Stimulated activated naive B cell treated with anti-CD40 and anti-IgM and Interleukin-4, amounts not matched to agents 10 μg/mL and 1 μg/mL and 100 μg/mL, for 72 hours (primary cell): ENCODE measurements at regions not wholly inside any gene's neighbourhood (a gene's known extent, or its start where the extent isn't known, plus 50 kb on each side); places are given as distances from the start of the nearest gene placed in this dataset.

Experiments
- ATAC-seq, 2 donors: fragments of 150-1000 bp; cut with Tn5 transposase; replicated peaks; 2 replicates each; pipeline ENCODE4 v1.10.0; 2021; ENCODE audit warnings: moderate library complexity in 1 of 2
- DNase-seq: peaks from one replicate; pipeline ENCODE4 v3.0.0; 2021
- H3K27ac Mint-ChIP-seq: one replicate; pipeline ENCODE4 v1.8.0; 2022; ENCODE audit warnings: mild to moderate bottlenecking, mixed read lengths
- H3K27me3 Mint-ChIP-seq, 2 donors: one replicate each; pipeline ENCODE4 v1.8.0; 2022; ENCODE audit warnings: mixed read lengths in 2 of 2
- H3K36me3 Mint-ChIP-seq, 2 donors: one replicate each; pipeline ENCODE4 v1.8.0; 2022; ENCODE audit warnings: mixed read lengths in 2 of 2, mild to moderate bottlenecking in 1 of 2
- H3K4me1 Mint-ChIP-seq, 2 donors: one replicate each; pipeline ENCODE4 v1.8.0; 2022; ENCODE audit warnings: mixed read lengths in 2 of 2, mild to moderate bottlenecking in 1 of 2
- H3K4me3 Mint-ChIP-seq, 2 donors: one replicate each; pipeline ENCODE4 v1.8.0; 2022; ENCODE audit warnings: mild to moderate bottlenecking in 2 of 2, mixed read lengths in 2 of 2, moderate library complexity in 1 of 2
- H3K9me3 Mint-ChIP-seq, 2 donors: one replicate each; pipeline ENCODE4 v1.8.0; 2022; ENCODE audit warnings: mixed read lengths in 2 of 2, mild to moderate bottlenecking in 1 of 2

- Mint-ChIP-seq H3K36me3 (no peaks in the 10 kb centered on the region), H3K27me3 (peaks cover 0 to 2% of the 10 kb centered on the region in 2 donors), H3K4me1 (peaks cover 1 to 5% of the 10 kb centered on the region in 2 donors), H3K9me3 (peaks cover 0 to 4% of the 10 kb centered on the region in 2 donors), H3K27ac (no peak overlapping the region), H3K4me3 (no peak overlapping the region)
- ATAC-seq (no peak), DNase-seq (no peak)
These were observed 183.5 kb downstream of the KCNJ2 start for GRCh38 chr17:70352834-70353233.

GRCh38 chr17:70353408-70354092 lies 184.2 kb downstream of the KCNJ2 start:
- Mint-ChIP-seq H3K9me3 (peaks cover 0 to 4% of the 10 kb centered on the region in 2 donors), H3K36me3 (no peaks in the 10 kb centered on the region), H3K4me1 (peaks cover 1 to 5% of the 10 kb centered on the region in 2 donors), H3K27ac (no peak overlapping the region), H3K27me3 (peaks cover 0 to 8% of the 10 kb centered on the region in 2 donors), H3K4me3 (no peak overlapping the region)
- ATAC-seq = no peak
- DNase-seq = no peak

- peaks cover 1 to 5% of the 10 kb centered on the region in 2 donors for H3K4me1 Mint-ChIP-seq
- DNase-seq (no peak), ATAC-seq (no peak)
- H3K4me3 Mint-ChIP-seq = no peak overlapping the region
- peaks cover 0 to 14% of the 10 kb centered on the region in 2 donors for H3K27me3 Mint-ChIP-seq
- peaks cover 0 to 4% of the 10 kb centered on the region in 2 donors for H3K9me3 Mint-ChIP-seq
- H3K36me3 Mint-ChIP-seq = no peaks in the 10 kb centered on the region
- no peak overlapping the region for H3K27ac Mint-ChIP-seq
These were observed 185.9 kb downstream of the KCNJ2 start for GRCh38 chr17:70355185-70355584.

GRCh38 chr17:70357190-70357589 lies 187.9 kb downstream of the KCNJ2 start:
- DNase-seq (no peak), ATAC-seq (no peak)
- H3K9me3 Mint-ChIP-seq = peaks cover 0 to 2% of the 10 kb centered on the region in 2 donors
- H3K27ac Mint-ChIP-seq = no peak overlapping the region
- no peaks in the 10 kb centered on the region for H3K36me3 Mint-ChIP-seq
- H3K27me3 Mint-ChIP-seq = peaks cover 5 to 20% of the 10 kb centered on the region in 2 donors
- H3K4me1 Mint-ChIP-seq = peaks cover 1 to 5% of the 10 kb centered on the region in 2 donors
- H3K4me3 Mint-ChIP-seq = no peak overlapping the region

- ATAC-seq = peak; percentile 99
- peaks cover 6 to 7% of the 10 kb centered on the region in 2 donors for H3K4me1 Mint-ChIP-seq
- H3K4me3 Mint-ChIP-seq = no peak overlapping the region
- DNase-seq = peak; percentile 20
- no peak overlapping the region for H3K27ac Mint-ChIP-seq
- no peaks in the 10 kb centered on the region for H3K36me3 Mint-ChIP-seq
- H3K9me3 Mint-ChIP-seq = peaks cover 0 to 2% of the 10 kb centered on the region in 2 donors
- peaks cover 8 to 15% of the 10 kb centered on the region in 2 donors for H3K27me3 Mint-ChIP-seq
These were observed 195.8 kb downstream of the KCNJ2 start for GRCh38 chr17:70365091-70365583.

- Mint-ChIP-seq H3K9me3 (no peaks in the 10 kb centered on the region), H3K4me1 (peaks cover 6 to 7% of the 10 kb centered on the region in 2 donors), H3K27ac (no peak overlapping the region), H3K27me3 (peaks cover 3 to 14% of the 10 kb centered on the region in 2 donors), H3K4me3 (no peak overlapping the region), H3K36me3 (no peaks in the 10 kb centered on the region)
- ATAC-seq (no peak), DNase-seq (no peak)
These were observed 197.1 kb downstream of the KCNJ2 start for GRCh38 chr17:70366386-70366785.

- H3K4me3 Mint-ChIP-seq = no peak overlapping the region
- no peak for DNase-seq
These were observed 198.7 kb downstream of the KCNJ2 start for GRCh38 chr17:70368011-70368410.

GRCh38 chr17:70369391-70369790 lies 200.1 kb downstream of the KCNJ2 start:
- Mint-ChIP-seq H3K27me3 (peaks cover 0 to 14% of the 10 kb centered on the region in 2 donors), H3K4me3 (no peak overlapping the region), H3K9me3 (peaks cover 3 to 4% of the 10 kb centered on the region in 2 donors), H3K27ac (no peak overlapping the region), H3K36me3 (no peaks in the 10 kb centered on the region), H3K4me1 (peaks cover 6 to 7% of the 10 kb centered on the region in 2 donors)
- DNase-seq = no peak
- ATAC-seq = no peak

More at GRCh38 chr17:70368011-70368410, 198.7 kb downstream of the KCNJ2 start:
- Mint-ChIP-seq H3K36me3 (no peaks in the 10 kb centered on the region), H3K27me3 (peaks cover 0 to 14% of the 10 kb centered on the region in 2 donors), H3K9me3 (no peaks in the 10 kb centered on the region), H3K27ac (no peak overlapping the region), H3K4me1 (peaks cover 6 to 7% of the 10 kb centered on the region in 2 donors)
- ATAC-seq = no peak

GRCh38 chr17:70370816-70371215 lies 201.5 kb downstream of the KCNJ2 start:
- Mint-ChIP-seq H3K4me1 (no peaks in the 10 kb centered on the region), H3K36me3 (no peaks in the 10 kb centered on the region), H3K4me3 (no peak overlapping the region), H3K27me3 (peaks cover 0 to 14% of the 10 kb centered on the region in 2 donors), H3K9me3 (peaks cover 3 to 7% of the 10 kb centered on the region in 2 donors), H3K27ac (no peak overlapping the region)
- no peak for DNase-seq
- no peak for ATAC-seq

- Mint-ChIP-seq H3K36me3 (no peaks in the 10 kb centered on the region), H3K4me3 (no peak overlapping the region), H3K27me3 (peaks cover 0 to 9% of the 10 kb centered on the region in 2 donors), H3K9me3 (peaks cover 3 to 7% of the 10 kb centered on the region in 2 donors), H3K27ac (no peak overlapping the region), H3K4me1 (no peaks in the 10 kb centered on the region)
- DNase-seq = no peak
- no peak for ATAC-seq
These were observed 204.0 kb downstream of the KCNJ2 start for GRCh38 chr17:70373369-70373768.

GRCh38 chr17:70374496-70374895 lies 205.2 kb downstream of the KCNJ2 start:
- Mint-ChIP-seq H3K4me1 (no peaks in the 10 kb centered on the region), H3K4me3 (no peak overlapping the region), H3K27me3 (peaks cover 0 to 9% of the 10 kb centered on the region in 2 donors), H3K36me3 (no peaks in the 10 kb centered on the region), H3K27ac (no peak overlapping the region), H3K9me3 (peaks cover 3 to 7% of the 10 kb centered on the region in 2 donors)
- DNase-seq (no peak), ATAC-seq (no peak)

GRCh38 chr17:70375406-70375805 lies 206.1 kb downstream of the KCNJ2 start:
- Mint-ChIP-seq H3K4me3 (no peak overlapping the region), H3K36me3 (no peaks in the 10 kb centered on the region), H3K9me3 (peaks cover 3 to 7% of the 10 kb centered on the region in 2 donors), H3K27ac (no peak overlapping the region), H3K27me3 (peaks cover 0 to 2% of the 10 kb centered on the region in 2 donors), H3K4me1 (no peaks in the 10 kb centered on the region)
- ATAC-seq = no peak
- no peak for DNase-seq

- Mint-ChIP-seq H3K27me3 (no peaks in the 10 kb centered on the region), H3K36me3 (no peaks in the 10 kb centered on the region), H3K27ac (no peak overlapping the region), H3K4me3 (no peak overlapping the region), H3K9me3 (peaks cover 3 to 7% of the 10 kb centered on the region in 2 donors), H3K4me1 (no peaks in the 10 kb centered on the region)
- DNase-seq = no peak
- no peak for ATAC-seq
These were observed 206.8 kb downstream of the KCNJ2 start for GRCh38 chr17:70375813-70376770.

- H3K27me3 Mint-ChIP-seq = no peaks in the 10 kb centered on the region
- DNase-seq (no peak), ATAC-seq (no peak)
- H3K4me1 Mint-ChIP-seq = no peaks in the 10 kb centered on the region
- no peak overlapping the region for H3K4me3 Mint-ChIP-seq
- H3K9me3 Mint-ChIP-seq = peaks cover 3 to 7% of the 10 kb centered on the region in 2 donors
- no peaks in the 10 kb centered on the region for H3K36me3 Mint-ChIP-seq
- no peak overlapping the region for H3K27ac Mint-ChIP-seq
These were observed 208.3 kb downstream of the KCNJ2 start for GRCh38 chr17:70377654-70378053.
